GM23338 (cell line): ENCODE measurements at regions not wholly inside any gene's neighbourhood (a gene's known extent, or its start where the extent isn't known, plus 50 kb on each side); places are given as distances from the start of the nearest gene placed in this dataset.

Experiments used
- ATAC-seq: fragments of 200-7000 bp; cut with Tn5 transposase; 3 replicates; pipeline ENCODE4 v1.9.1; 2020
- DNase-seq: peaks from one replicate; pipeline ENCODE4 v3.0.0-alpha.2; 2015; ENCODE audit warnings: low spot score
- H2AFZ ChIP-seq: fragments of 200-600 bp; sonication (generic); 2 replicates; pipeline ENCODE4 v1.8.0; 2016; ENCODE audit warnings: antibody characterized with exemption, mild to moderate bottlenecking, moderate library complexity
- H3F3A ChIP-seq: fragments of 200-600 bp; sonication (generic); replicated peaks from 2 replicates; pipeline ENCODE4 v1.8.0; 2017; ENCODE audit warnings: antibody characterized with exemption, mixed run types, low read depth
- H3K27ac ChIP-seq: fragments of 200-600 bp; sonication (generic); 2 replicates; pipeline ENCODE4 v1.6.1; 2016; ENCODE audit warnings: low read depth
- H3K27me3 ChIP-seq: fragments of 200-600 bp; sonication (generic); 2 replicates; pipeline ENCODE4 v1.8.0; 2016; ENCODE audit warnings: mild to moderate bottlenecking, mixed run types, moderate library complexity; ENCODE audit not compliant: insufficient read depth
- H3K36me3 ChIP-seq: fragments of 200-600 bp; sonication (generic); 2 replicates; pipeline ENCODE4 v1.8.0; 2016; ENCODE audit warnings: mild to moderate bottlenecking; ENCODE audit not compliant: insufficient read depth
- H3K4me1 ChIP-seq: fragments of 200-600 bp; sonication (generic); 2 replicates; pipeline ENCODE4 v1.8.0; 2016; ENCODE audit warnings: mild to moderate bottlenecking, moderate library complexity; ENCODE audit not compliant: insufficient read depth
- H3K4me2 ChIP-seq: fragments of 200-600 bp; sonication (generic); 2 replicates; pipeline ENCODE4 v1.7.1; 2017; ENCODE audit warnings: mixed run types
- H3K4me3 ChIP-seq: fragments of 200-600 bp; sonication (generic); 2 replicates; pipeline ENCODE4 v1.6.1; 2016; ENCODE audit warnings: mixed run types
- H3K79me2 ChIP-seq: fragments of 200-600 bp; sonication (generic); replicated peaks from 2 replicates; pipeline ENCODE4 v1.8.0; 2017; ENCODE audit warnings: mild to moderate bottlenecking; ENCODE audit not compliant: insufficient read depth
- H3K9me2 ChIP-seq: fragments of 200-600 bp; sonication (generic); 2 replicates; pipeline ENCODE4 v1.8.0; 2017; ENCODE audit not compliant: insufficient read depth
- H4K20me1 ChIP-seq: fragments of 200-600 bp; sonication (generic); replicated peaks from 2 replicates; pipeline ENCODE4 v1.8.0; 2017; ENCODE audit warnings: mild to moderate bottlenecking; ENCODE audit not compliant: insufficient read depth
- H3K27ac Mint-ChIP-seq: 2 replicates; pipeline ENCODE4 v1.8.0; 2020; ENCODE audit warnings: inconsistent platforms, mild to moderate bottlenecking, moderate library complexity, mixed read lengths
- H3K27me3 Mint-ChIP-seq: 3 replicates; pipeline ENCODE4 v1.8.0; 2022; ENCODE audit warnings: low read depth, mild to moderate bottlenecking, moderate library complexity, mixed read lengths, inconsistent platforms; ENCODE audit not compliant: insufficient read depth, poor library complexity
- H3K36me3 Mint-ChIP-seq: 3 replicates; pipeline ENCODE4 v1.8.0; 2021; ENCODE audit warnings: low read depth, mild to moderate bottlenecking, inconsistent platforms, moderate library complexity, mixed read lengths
- H3K4me1 Mint-ChIP-seq: 3 replicates; pipeline ENCODE4 v1.8.0; 2020; ENCODE audit warnings: mild to moderate bottlenecking, inconsistent platforms, mixed read lengths
- H3K4me3 Mint-ChIP-seq: 3 replicates; pipeline ENCODE4 v1.8.0; 2021; ENCODE audit warnings: moderate library complexity, mild to moderate bottlenecking, inconsistent platforms, mixed read lengths
- H3K9me3 Mint-ChIP-seq: 3 replicates; pipeline ENCODE4 v1.8.0; 2020; ENCODE audit warnings: moderate library complexity, mild to moderate bottlenecking, inconsistent platforms, mixed read lengths
- EZH2 ChIP-seq: fragments of 200-600 bp; sonication (generic); IDR thresholded peaks from one replicate; pipeline ENCODE4 v1.8.0; 2017; ENCODE audit warnings: antibody characterized with exemption, mild to moderate bottlenecking, low read depth; ENCODE audit not compliant: unreplicated experiment
- EZH2phosphoT487 ChIP-seq: fragments of 200-600 bp; sonication (generic); IDR thresholded peaks from one replicate; pipeline ENCODE4 v1.8.1; 2018; ENCODE audit warnings: antibody characterized with exemption; ENCODE audit not compliant: unreplicated experiment
- NANOG ChIP-seq: IDR thresholded peaks from 2 replicates; pipeline ENCODE4 v1.6.1; 2016; ENCODE audit warnings: antibody characterized with exemption, borderline replicate concordance
- STAT1 ChIP-seq: IDR thresholded peaks from one replicate; pipeline ENCODE4 v1.6.1; 2016; ENCODE audit warnings: antibody characterized with exemption; ENCODE audit not compliant: unreplicated experiment
- ZNF114 ChIP-seq: fragments of 250-450 bp; sonication (Bioruptor Pico); IDR thresholded peaks from 2 replicates; pipeline ENCODE4 v1.5.0; 2020; ENCODE audit warnings: mild to moderate bottlenecking, moderate library complexity
- ZNF331 ChIP-seq: fragments of 250-450 bp; sonication (Bioruptor Pico); IDR thresholded peaks from 2 replicates; pipeline ENCODE4 v1.5.0; 2020; ENCODE audit warnings: low read depth, mild to moderate bottlenecking, moderate library complexity

GRCh38 chr2:236459393-236459792, 110.2 kb upstream of the ACKR3 start:
- Mint-ChIP-seq H3K4me1 (peaks cover 11% of the 10 kb centered on the region), H3K27ac (no peak overlapping the region), H3K9me3 (peaks cover 5% of the 10 kb centered on the region; the same call in 2 of the 3 replicates), H3K36me3 (peaks cover 20% of the 10 kb centered on the region), H3K27me3 (no peaks in the 10 kb centered on the region), H3K4me3 (no peak overlapping the region)
- no peaks in the 10 kb centered on the region; the same call in 1 of the 2 replicates for H3K36me3 ChIP-seq
- ATAC-seq = no peak
- no peaks in the 10 kb centered on the region for H3K4me1 ChIP-seq
- DNase-seq = no peak
- no peaks in the 10 kb centered on the region for H4K20me1 ChIP-seq
- no peak overlapping the region for H3K4me2 ChIP-seq
- H3K79me2 ChIP-seq = no peaks in the 10 kb centered on the region
- H3F3A ChIP-seq = no peaks in the 10 kb centered on the region
- no peak for TF ChIP-seq NANOG
- no peak for TF ChIP-seq EZH2
- no peak for TF ChIP-seq STAT1
- H3K4me3 ChIP-seq = no peak overlapping the region
- no peak overlapping the region for H3K27ac ChIP-seq
- H3K27me3 ChIP-seq = no peaks in the 10 kb centered on the region
- no peak overlapping the region for H2AFZ ChIP-seq
- H3K9me2 ChIP-seq = 0 out of 2 replicates have a peak, but pooled peaks cover 4% of the 10 kb centered on the region

GRCh38 chr2:236464140-236464539, 105.5 kb upstream of the ACKR3 start:
- Histone ChIP-seq H3K9me2 (peaks cover 11% of the 10 kb centered on the region; the same call in 1 of the 2 replicates), H3F3A (no peaks in the 10 kb centered on the region), H3K4me1 (no peaks in the 10 kb centered on the region), H3K4me2 (no peak overlapping the region), H2AFZ (no peak overlapping the region), H3K4me3 (no peak overlapping the region), H3K27ac (no peak overlapping the region), H3K27me3 (no peaks in the 10 kb centered on the region), H3K79me2 (no peaks in the 10 kb centered on the region), H4K20me1 (no peaks in the 10 kb centered on the region), H3K36me3 (no peaks in the 10 kb centered on the region; the same call in 1 of the 2 replicates)
- Mint-ChIP-seq H3K4me3 (no peak overlapping the region), H3K9me3 (peaks cover 17% of the 10 kb centered on the region), H3K27ac (no peak overlapping the region), H3K4me1 (no peaks in the 10 kb centered on the region), H3K27me3 (peaks cover 6% of the 10 kb centered on the region), H3K36me3 (peaks cover 44% of the 10 kb centered on the region)
- ATAC-seq (no peak), DNase-seq (no peak)
- no peak for TF ChIP-seq EZH2phosphoT487

GRCh38 chr2:236472720-236473495, 96.7 kb upstream of the ACKR3 start:
- Histone ChIP-seq H3K9me2 (no peaks in the 10 kb centered on the region), H4K20me1 (no peaks in the 10 kb centered on the region), H3K4me2 (0 out of 2 replicates have a peak overlapping the region, but pooled peaks have one; percentile 25), H3K79me2 (no peaks in the 10 kb centered on the region), H3K4me1 (peaks cover 6% of the 10 kb centered on the region), H3K27ac (no peak overlapping the region), H3K36me3 (no peaks in the 10 kb centered on the region), H3K27me3 (no peaks in the 10 kb centered on the region), H3F3A (no peaks in the 10 kb centered on the region), H2AFZ (no peak overlapping the region), H3K4me3 (no peak overlapping the region)
- no peak overlapping the region for H3K27ac Mint-ChIP-seq
- TF ChIP-seq ZNF114 (CRISPR knock-in tag) = no peak
- no peak for TF ChIP-seq ZNF331 (CRISPR knock-in tag)
- H3K4me3 Mint-ChIP-seq = no peak overlapping the region
- no peaks in the 10 kb centered on the region for H3K36me3 Mint-ChIP-seq
- H3K27me3 Mint-ChIP-seq = no peaks in the 10 kb centered on the region
- DNase-seq (peak; percentile 19), ATAC-seq (peak; percentile 82)
- H3K4me1 Mint-ChIP-seq = peaks cover 13% of the 10 kb centered on the region
- H3K9me3 Mint-ChIP-seq = no peaks in the 10 kb centered on the region; the same call in 2 of the 3 replicates
